Mammary epithelial cell (primary cell): ENCODE measurements at regions not wholly inside any gene's neighbourhood (a gene's known extent, or its start where the extent isn't known, plus 50 kb on each side); places are given as distances from the start of the nearest gene placed in this dataset.

Source experiments
- EZH2 ChIP-seq: IDR thresholded peaks from 2 replicates; pipeline ENCODE4 v1.6.1; 2012; ENCODE audit warnings: low read length, inconsistent platforms, borderline replicate concordance
- TF ChIP-seq, protein P1 (sequence below), 2 donors: IDR thresholded peaks in 1 of 2; conservative IDR thresholded peaks in 1 of 2; 2 replicates each; pipeline ENCODE4 v1.5.1; 2011 to 2012; ENCODE audit warnings: inconsistent platforms in 2 of 2, low read length in 2 of 2, mild to moderate bottlenecking in 2 of 2, control low read depth in 1 of 2, low read depth in 1 of 2; ENCODE audit not compliant: insufficient read depth in 1 of 2; ENCODE audit errors: extremely low read depth in 1 of 2

DNA sequence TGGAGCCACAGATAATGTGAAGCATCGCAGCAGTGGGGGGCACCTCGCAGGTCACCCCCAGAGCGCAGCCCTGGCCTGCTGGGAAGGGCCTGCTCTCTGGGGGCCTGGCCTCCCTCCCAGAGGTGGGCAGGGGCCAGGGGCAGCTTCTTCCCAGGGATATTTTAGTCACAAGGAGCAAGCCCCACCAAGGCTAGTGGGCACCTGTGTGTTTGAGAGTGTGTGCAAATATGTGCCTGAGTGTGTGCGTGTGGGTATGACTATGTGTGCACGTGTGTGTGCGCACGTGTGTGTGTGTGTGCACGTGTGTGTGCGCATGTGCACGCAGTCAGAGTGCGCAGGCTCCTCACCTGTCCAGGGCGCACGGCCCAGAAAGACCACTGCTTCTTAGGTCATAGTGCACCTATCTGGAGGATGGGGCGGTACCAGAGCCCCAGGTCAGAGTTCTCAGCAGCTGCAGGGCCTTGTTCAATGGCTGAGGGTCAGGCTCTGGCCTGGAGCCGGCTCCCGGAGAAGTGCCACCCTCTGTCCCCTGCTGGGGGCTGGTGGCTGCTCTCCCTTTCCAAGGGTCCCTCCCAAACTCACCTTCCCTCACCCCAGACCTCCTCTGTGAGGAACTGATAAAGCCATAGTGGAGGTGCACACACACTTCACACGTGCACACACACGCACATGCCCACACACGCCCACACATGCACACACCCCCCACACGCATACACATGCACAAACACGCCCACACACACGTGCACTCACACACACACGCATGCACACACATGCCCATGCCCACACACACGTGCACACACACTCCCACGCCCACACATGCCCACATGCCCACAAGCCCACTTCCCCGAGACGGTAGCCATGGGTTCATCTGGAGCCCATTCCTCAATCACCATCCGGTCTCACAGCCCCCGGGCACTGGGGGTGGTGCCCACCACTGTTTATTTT, 128.5 kb downstream of the KIF26A start:
- TF ChIP-seq, protein P1, sequence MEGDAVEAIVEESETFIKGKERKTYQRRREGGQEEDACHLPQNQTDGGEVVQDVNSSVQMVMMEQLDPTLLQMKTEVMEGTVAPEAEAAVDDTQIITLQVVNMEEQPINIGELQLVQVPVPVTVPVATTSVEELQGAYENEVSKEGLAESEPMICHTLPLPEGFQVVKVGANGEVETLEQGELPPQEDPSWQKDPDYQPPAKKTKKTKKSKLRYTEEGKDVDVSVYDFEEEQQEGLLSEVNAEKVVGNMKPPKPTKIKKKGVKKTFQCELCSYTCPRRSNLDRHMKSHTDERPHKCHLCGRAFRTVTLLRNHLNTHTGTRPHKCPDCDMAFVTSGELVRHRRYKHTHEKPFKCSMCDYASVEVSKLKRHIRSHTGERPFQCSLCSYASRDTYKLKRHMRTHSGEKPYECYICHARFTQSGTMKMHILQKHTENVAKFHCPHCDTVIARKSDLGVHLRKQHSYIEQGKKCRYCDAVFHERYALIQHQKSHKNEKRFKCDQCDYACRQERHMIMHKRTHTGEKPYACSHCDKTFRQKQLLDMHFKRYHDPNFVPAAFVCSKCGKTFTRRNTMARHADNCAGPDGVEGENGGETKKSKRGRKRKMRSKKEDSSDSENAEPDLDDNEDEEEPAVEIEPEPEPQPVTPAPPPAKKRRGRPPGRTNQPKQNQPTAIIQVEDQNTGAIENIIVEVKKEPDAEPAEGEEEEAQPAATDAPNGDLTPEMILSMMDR (conservative IDR thresholded peaks at IDR 0.05 in 1 of 2, IDR thresholded peaks at IDR 0.05 in 1 of 2; ENCODE audit: extremely low read depth in 1 of 2, insufficient read depth in 1 of 2, low read depth in 1 of 2, low read length in 2 of 2) = no peak
- TF ChIP-seq EZH2 = no peak
